Liver (tissue), 7 donors: ENCODE measurements at regions not wholly inside any gene's neighbourhood (a gene's known extent, or its start where the extent isn't known, plus 50 kb on each side); places are given as distances from the start of the nearest gene placed in this dataset.

Experiments used
- DNase-seq: peaks from one replicate; pipeline ENCODE4 v3.0.0-alpha.2; 2017; ENCODE audit warnings: low spot score
- H3K27ac ChIP-seq, 2 donors: one replicate each; pipeline ENCODE4 v1.7.0; 2013; ENCODE audit warnings: inconsistent platforms in 2 of 2, low read length in 2 of 2, control low read depth in 1 of 2, low read depth in 1 of 2, mild to moderate bottlenecking in 1 of 2
- H3K27me3 ChIP-seq, 4 donors: one replicate each; pipeline versions ENCODE4 v1.6.1 to v1.7.0; 2013; ENCODE audit warnings: low read length in 3 of 4, inconsistent platforms in 1 of 4, mild to moderate bottlenecking in 1 of 4, moderate library complexity in 1 of 4; ENCODE audit not compliant: control insufficient read depth in 4 of 4, insufficient read depth in 4 of 4
- H3K36me3 ChIP-seq, 4 donors: one replicate each; pipeline versions ENCODE4 v1.6.1 to v1.7.0; 2013; ENCODE audit warnings: low read length in 3 of 4, mild to moderate bottlenecking in 3 of 4, low read depth in 1 of 4, moderate library complexity in 1 of 4; ENCODE audit not compliant: control insufficient read depth in 4 of 4, insufficient read depth in 3 of 4
- H3K4me1 ChIP-seq, 4 donors: one replicate each; pipeline versions ENCODE4 v1.6.1 to v1.7.0; 2013; ENCODE audit warnings: low read length in 3 of 4, mild to moderate bottlenecking in 3 of 4, moderate library complexity in 1 of 4; ENCODE audit not compliant: control insufficient read depth in 4 of 4, insufficient read depth in 4 of 4
- H3K4me3 ChIP-seq, 3 donors: one replicate each; pipeline versions ENCODE4 v1.6.1 to v1.7.0; 2013; ENCODE audit warnings: low read length in 3 of 3, control low read depth in 1 of 3, low read depth in 1 of 3, mild to moderate bottlenecking in 1 of 3
- H3K9ac ChIP-seq, 2 donors: one replicate each; pipeline ENCODE4 v1.7.0; 2013; ENCODE audit warnings: low read length in 2 of 2, mild to moderate bottlenecking in 2 of 2, moderate library complexity in 2 of 2, control low read depth in 1 of 2, low read depth in 1 of 2
- H3K9me3 ChIP-seq, 4 donors: one replicate each; pipeline versions ENCODE4 v1.6.1 to v1.7.0; 2013; ENCODE audit warnings: low read length in 3 of 4; ENCODE audit not compliant: control insufficient read depth in 4 of 4
- FOXA1 ChIP-seq: IDR thresholded peaks from 2 replicates; pipeline ENCODE4 v1.6.1; 2016; ENCODE audit warnings: antibody characterized with exemption
- FOXA2 ChIP-seq: IDR thresholded peaks from 2 replicates; pipeline ENCODE4 v1.6.1; 2016; ENCODE audit warnings: antibody characterized with exemption
- GABPA ChIP-seq, 2 donors: IDR thresholded peaks in 1 of 2; conservative IDR thresholded peaks in 1 of 2; 2 replicates each; pipeline ENCODE4 v1.6.1; 2016; ENCODE audit warnings: antibody characterized with exemption in 2 of 2, mild to moderate bottlenecking in 1 of 2, moderate library complexity in 1 of 2
- HNF4G ChIP-seq: IDR thresholded peaks from 2 replicates; pipeline ENCODE4 v1.6.1; 2016; ENCODE audit warnings: antibody characterized with exemption
- NR2F2 ChIP-seq: IDR thresholded peaks from 2 replicates; pipeline ENCODE4 v1.6.1; 2016; ENCODE audit warnings: antibody characterized with exemption
- RAD21 ChIP-seq, 2 donors: IDR thresholded peaks; 2 replicates each; pipeline ENCODE4 v1.6.1; 2016; ENCODE audit warnings: antibody characterized with exemption in 2 of 2, mild to moderate bottlenecking in 2 of 2
- RXRA ChIP-seq, 2 donors: IDR thresholded peaks; 2 replicates each; pipeline ENCODE4 v1.6.1; 2017 to 2018; ENCODE audit warnings: antibody characterized with exemption in 2 of 2, mild to moderate bottlenecking in 1 of 2
- SP1 ChIP-seq: IDR thresholded peaks from 2 replicates; pipeline ENCODE4 v1.6.1; 2018; ENCODE audit warnings: antibody characterized with exemption, mild to moderate bottlenecking
- TAF1 ChIP-seq: conservative IDR thresholded peaks from 2 replicates; pipeline ENCODE4 v1.6.1; 2016; ENCODE audit warnings: antibody characterized with exemption, mild to moderate bottlenecking
- YY1 ChIP-seq: IDR thresholded peaks from 2 replicates; pipeline ENCODE4 v1.6.1; 2016; ENCODE audit warnings: antibody characterized with exemption, mild to moderate bottlenecking
- WGBS: extraction: QIAGEN DNeasy Blood & Tissue Kit; methylation state at CpG from one replicate; pipeline ENCODE4 v1.1.7; 2013; 5-methylcytosine and 5-hydroxymethylcytosine counted together
- TF ChIP-seq, protein P1 (sequence below): IDR thresholded peaks from 2 replicates; pipeline ENCODE4 v1.6.1; 2016; ENCODE audit warnings: antibody characterized with exemption, mild to moderate bottlenecking
- TF ChIP-seq, protein P2 (sequence below): IDR thresholded peaks from 2 replicates; pipeline ENCODE4 v1.6.1; 2016; ENCODE audit warnings: antibody characterized with exemption
- TF ChIP-seq, protein P3 (sequence below): IDR thresholded peaks from 2 replicates; pipeline ENCODE4 v1.6.1; 2016; ENCODE audit warnings: antibody characterized with exemption
- TF ChIP-seq, protein P4 (sequence below): IDR thresholded peaks from 2 replicates; pipeline ENCODE4 v1.6.1; 2016; ENCODE audit warnings: antibody characterized with exemption
- donor health status: healthy.
- donor health status: healthy.
- donor health status: healthy.
- donor health status: healthy.

DNA sequence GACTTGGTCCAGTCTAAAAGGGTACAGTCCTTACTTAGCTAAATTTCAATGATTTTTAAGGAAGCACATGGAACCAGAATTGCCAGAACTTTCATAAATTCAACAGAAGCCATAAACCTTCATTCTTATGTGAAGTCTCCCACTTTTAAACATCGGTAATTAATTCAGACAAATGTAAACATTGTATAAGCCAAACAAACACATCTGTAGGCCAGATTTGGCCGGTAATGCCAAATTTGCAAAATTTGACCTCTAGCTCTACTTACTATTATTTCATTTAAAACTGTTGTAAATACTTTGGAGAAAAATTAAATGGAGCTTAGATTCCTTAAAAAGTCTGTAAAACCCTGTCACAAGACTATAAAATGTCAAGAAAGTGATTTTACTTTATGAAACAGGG is 83.2 kb upstream of the GALNT5 start:
- 81% methylated on average over 2 of the region's 2 CpGs for WGBS
- Histone ChIP-seq H3K9ac (no peak overlapping the region), H3K27me3 (no peaks in the 10 kb centered on the region)

DNA sequence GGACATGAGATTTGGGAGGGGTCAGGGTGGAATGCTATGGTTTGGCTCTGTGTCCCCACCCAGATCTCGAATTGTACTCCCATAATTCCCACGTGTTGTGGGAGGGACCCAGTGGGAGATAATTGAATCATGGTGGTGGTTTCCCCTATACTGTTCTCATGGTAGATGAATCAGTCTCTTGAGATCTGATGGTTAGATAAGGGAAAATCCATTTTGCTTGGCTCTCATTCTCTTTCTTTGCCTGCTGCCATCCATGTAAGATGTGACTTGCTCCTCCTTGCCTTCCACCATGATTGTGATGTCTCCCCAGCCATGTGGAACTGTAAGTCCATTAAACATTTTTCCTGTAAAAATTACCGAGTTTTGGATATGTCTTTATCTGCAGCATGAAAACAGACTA is 80.9 kb upstream of the GALNT5 start:
- no peaks in the 10 kb centered on the region for H3K36me3 ChIP-seq
- H3K4me1 ChIP-seq = no peaks in the 10 kb centered on the region
- H3K9me3 ChIP-seq = no peaks in the 10 kb centered on the region
- H3K9ac ChIP-seq = no peak overlapping the region
- DNase-seq = no peak
- 69% methylated on average over 3 of the region's 3 CpGs for WGBS
- H3K27me3 ChIP-seq = no peaks in the 10 kb centered on the region
- no peak for TF ChIP-seq TAF1
- TF ChIP-seq RAD21 (IDR thresholded peaks at IDR 0.05) = no peak
- no peak for TF ChIP-seq NR2F2
- no peak for TF ChIP-seq FOXA2
- TF ChIP-seq, protein P1, sequence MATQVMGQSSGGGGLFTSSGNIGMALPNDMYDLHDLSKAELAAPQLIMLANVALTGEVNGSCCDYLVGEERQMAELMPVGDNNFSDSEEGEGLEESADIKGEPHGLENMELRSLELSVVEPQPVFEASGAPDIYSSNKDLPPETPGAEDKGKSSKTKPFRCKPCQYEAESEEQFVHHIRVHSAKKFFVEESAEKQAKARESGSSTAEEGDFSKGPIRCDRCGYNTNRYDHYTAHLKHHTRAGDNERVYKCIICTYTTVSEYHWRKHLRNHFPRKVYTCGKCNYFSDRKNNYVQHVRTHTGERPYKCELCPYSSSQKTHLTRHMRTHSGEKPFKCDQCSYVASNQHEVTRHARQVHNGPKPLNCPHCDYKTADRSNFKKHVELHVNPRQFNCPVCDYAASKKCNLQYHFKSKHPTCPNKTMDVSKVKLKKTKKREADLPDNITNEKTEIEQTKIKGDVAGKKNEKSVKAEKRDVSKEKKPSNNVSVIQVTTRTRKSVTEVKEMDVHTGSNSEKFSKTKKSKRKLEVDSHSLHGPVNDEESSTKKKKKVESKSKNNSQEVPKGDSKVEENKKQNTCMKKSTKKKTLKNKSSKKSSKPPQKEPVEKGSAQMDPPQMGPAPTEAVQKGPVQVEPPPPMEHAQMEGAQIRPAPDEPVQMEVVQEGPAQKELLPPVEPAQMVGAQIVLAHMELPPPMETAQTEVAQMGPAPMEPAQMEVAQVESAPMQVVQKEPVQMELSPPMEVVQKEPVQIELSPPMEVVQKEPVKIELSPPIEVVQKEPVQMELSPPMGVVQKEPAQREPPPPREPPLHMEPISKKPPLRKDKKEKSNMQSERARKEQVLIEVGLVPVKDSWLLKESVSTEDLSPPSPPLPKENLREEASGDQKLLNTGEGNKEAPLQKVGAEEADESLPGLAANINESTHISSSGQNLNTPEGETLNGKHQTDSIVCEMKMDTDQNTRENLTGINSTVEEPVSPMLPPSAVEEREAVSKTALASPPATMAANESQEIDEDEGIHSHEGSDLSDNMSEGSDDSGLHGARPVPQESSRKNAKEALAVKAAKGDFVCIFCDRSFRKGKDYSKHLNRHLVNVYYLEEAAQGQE = no peak
- no peak for TF ChIP-seq GABPA (IDR thresholded peaks at IDR 0.05 in 1 of 2, conservative IDR thresholded peaks at IDR 0.05 in 1 of 2)
- TF ChIP-seq HNF4G = no peak
- TF ChIP-seq, protein P2, sequence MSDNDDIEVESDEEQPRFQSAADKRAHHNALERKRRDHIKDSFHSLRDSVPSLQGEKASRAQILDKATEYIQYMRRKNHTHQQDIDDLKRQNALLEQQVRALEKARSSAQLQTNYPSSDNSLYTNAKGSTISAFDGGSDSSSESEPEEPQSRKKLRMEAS = no peak
- TF ChIP-seq SP1 = no peak
- TF ChIP-seq, protein P3, sequence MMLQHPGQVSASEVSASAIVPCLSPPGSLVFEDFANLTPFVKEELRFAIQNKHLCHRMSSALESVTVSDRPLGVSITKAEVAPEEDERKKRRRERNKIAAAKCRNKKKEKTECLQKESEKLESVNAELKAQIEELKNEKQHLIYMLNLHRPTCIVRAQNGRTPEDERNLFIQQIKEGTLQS = no peak
- TF ChIP-seq FOXA1 = no peak
- no peak for TF ChIP-seq RXRA (IDR thresholded peaks at IDR 0.05)
- no peak overlapping the region for H3K4me3 ChIP-seq
- no peak overlapping the region for H3K27ac ChIP-seq

More for the DNA sequence above, 83.2 kb upstream of the GALNT5 start:
- no peak overlapping the region for H3K4me3 ChIP-seq
- no peaks in the 10 kb centered on the region for H3K36me3 ChIP-seq
- H3K27ac ChIP-seq = no peak overlapping the region
- H3K9me3 ChIP-seq = no peaks in the 10 kb centered on the region
- no peak for DNase-seq
- H3K4me1 ChIP-seq = no peaks in the 10 kb centered on the region
- TF ChIP-seq, protein P3 = no peak
- TF ChIP-seq YY1 (no peak), NR2F2 (no peak)
- TF ChIP-seq, protein P4, sequence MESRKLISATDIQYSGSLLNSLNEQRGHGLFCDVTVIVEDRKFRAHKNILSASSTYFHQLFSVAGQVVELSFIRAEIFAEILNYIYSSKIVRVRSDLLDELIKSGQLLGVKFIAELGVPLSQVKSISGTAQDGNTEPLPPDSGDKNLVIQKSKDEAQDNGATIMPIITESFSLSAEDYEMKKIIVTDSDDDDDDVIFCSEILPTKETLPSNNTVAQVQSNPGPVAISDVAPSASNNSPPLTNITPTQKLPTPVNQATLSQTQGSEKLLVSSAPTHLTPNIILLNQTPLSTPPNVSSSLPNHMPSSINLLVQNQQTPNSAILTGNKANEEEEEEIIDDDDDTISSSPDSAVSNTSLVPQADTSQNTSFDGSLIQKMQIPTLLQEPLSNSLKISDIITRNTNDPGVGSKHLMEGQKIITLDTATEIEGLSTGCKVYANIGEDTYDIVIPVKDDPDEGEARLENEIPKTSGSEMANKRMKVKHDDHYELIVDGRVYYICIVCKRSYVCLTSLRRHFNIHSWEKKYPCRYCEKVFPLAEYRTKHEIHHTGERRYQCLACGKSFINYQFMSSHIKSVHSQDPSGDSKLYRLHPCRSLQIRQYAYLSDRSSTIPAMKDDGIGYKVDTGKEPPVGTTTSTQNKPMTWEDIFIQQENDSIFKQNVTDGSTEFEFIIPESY = no peak
- TF ChIP-seq, protein P2 = no peak
